Choroid plexus epithelial cell (primary cell): ENCODE measurements at regions not wholly inside any gene's neighbourhood (a gene's known extent, or its start where the extent isn't known, plus 50 kb on each side); places are given as distances from the start of the nearest gene placed in this dataset.
A peak's percentile ranks its signal among the peaks of the same experiment; 100 is the strongest.

Source experiments
- DNase-seq: peaks from one replicate; pipeline ENCODE4 v3.0.0-alpha.2; 2010; ENCODE audit warnings: low read depth
- H3K4me3 ChIP-seq: 2 replicates; pipeline ENCODE4 v1.5.1; 2011; ENCODE audit warnings: low read depth, mild to moderate bottlenecking, control low read depth, low read length, moderate library complexity
- CTCF ChIP-seq: conservative IDR thresholded peaks from 2 replicates; pipeline ENCODE4 v1.5.1; 2011; ENCODE audit warnings: low read depth, mild to moderate bottlenecking, control low read depth, inconsistent platforms, low read length, moderate library complexity

GRCh38 chr6:164151161-164152120 is 736.9 kb downstream of the QKI start:
- no peak for DNase-seq
- no peak overlapping the region for H3K4me3 ChIP-seq

GRCh38 chr6:164150232-164150631 is 735.7 kb downstream of the QKI start:
- no peak overlapping the region for H3K4me3 ChIP-seq
- no peak for DNase-seq
- no peak for TF ChIP-seq CTCF

More at GRCh38 chr6:164151161-164152120, 736.9 kb downstream of the QKI start:
- no peak for TF ChIP-seq CTCF

- no peak for TF ChIP-seq CTCF
- no peak overlapping the region for H3K4me3 ChIP-seq
- no peak for DNase-seq
These were observed 734.3 kb downstream of the QKI start for GRCh38 chr6:164148788-164149187.

- DNase-seq, result no peak
- no peak overlapping the region for H3K4me3 ChIP-seq
- TF ChIP-seq CTCF, result no peak
These were observed 729.8 kb downstream of the QKI start for GRCh38 chr6:164144316-164144715.

GRCh38 chr6:164142322-164142721 is 727.8 kb downstream of the QKI start:
- no peak for TF ChIP-seq CTCF
- no peak overlapping the region for H3K4me3 ChIP-seq
- no peak for DNase-seq

GRCh38 chr6:164135511-164136132 is 721.1 kb downstream of the QKI start:
- no peak for TF ChIP-seq CTCF
- no peak for DNase-seq
- H3K4me3 ChIP-seq, result no peak overlapping the region

GRCh38 chr6:164133095-164133494 is 718.6 kb downstream of the QKI start:
- TF ChIP-seq CTCF, result no peak
- H3K4me3 ChIP-seq, result no peak overlapping the region
- peak; percentile 32 for DNase-seq
